Chondrocyte (in vitro differentiated cells): ENCODE measurements at regions not wholly inside any gene's neighbourhood (a gene's known extent, or its start where the extent isn't known, plus 50 kb on each side); places are given as distances from the start of the nearest gene placed in this dataset.
"Not testable (repeated sequence)": the region's sequence is repeated elsewhere in the genome, so short reads cannot be mapped to it uniquely, and the experiment has no call there.

Source experiments
- DNase-seq: peaks from one replicate; pipeline ENCODE4 v3.0.0; 2021; ENCODE audit warnings: mixed read lengths, low spot score
- H3K27ac Mint-ChIP-seq: one replicate; pipeline ENCODE4 v1.8.0; 2021; ENCODE audit warnings: mild to moderate bottlenecking, moderate library complexity, mixed read lengths; ENCODE audit not compliant: unreplicated experiment
- H3K27me3 Mint-ChIP-seq: 2 replicates; pipeline ENCODE4 v1.8.0; 2021; ENCODE audit warnings: low read depth, mixed read lengths
- H3K36me3 Mint-ChIP-seq: 2 replicates; pipeline ENCODE4 v1.8.0; 2021; ENCODE audit warnings: low read depth, mixed read lengths
- H3K4me1 Mint-ChIP-seq: 2 replicates; pipeline ENCODE4 v1.8.0; 2021; ENCODE audit warnings: low read depth, mild to moderate bottlenecking, mixed read lengths
- H3K4me3 Mint-ChIP-seq: one replicate; pipeline ENCODE4 v1.8.0; 2021; ENCODE audit warnings: mild to moderate bottlenecking, moderate library complexity, mixed read lengths; ENCODE audit not compliant: unreplicated experiment
- H3K9me3 Mint-ChIP-seq: 2 replicates; pipeline ENCODE4 v1.8.0; 2021; ENCODE audit warnings: low read depth, mixed read lengths
- CTCF ChIP-seq: fragments of 200-600 bp; sonication (generic); IDR thresholded peaks from 2 replicates; pipeline ENCODE4 v1.5.0; 2021; ENCODE audit warnings: antibody characterized with exemption, mild to moderate bottlenecking, moderate library complexity

- Mint-ChIP-seq H3K27me3 (peaks cover 8% of the 10 kb centered on the region), H3K9me3 (peaks cover 19% of the 10 kb centered on the region), H3K27ac (no peak overlapping the region), H3K4me3 (no peak overlapping the region), H3K36me3 (no peaks in the 10 kb centered on the region), H3K4me1 (no peaks in the 10 kb centered on the region)
- no peak for DNase-seq
- TF ChIP-seq CTCF: no peak
Measured at GRCh38 chr3:166877971-166878370, 502.1 kb downstream of the ZBBX start.

GRCh38 chr3:166864473-166865467 is 515.3 kb downstream of the ZBBX start:
- peaks cover 3% of the 10 kb centered on the region for H3K9me3 Mint-ChIP-seq
- DNase-seq: peak; percentile 82
- H3K27me3 Mint-ChIP-seq: peaks cover 4% of the 10 kb centered on the region
- H3K27ac Mint-ChIP-seq: no peak overlapping the region
- H3K36me3 Mint-ChIP-seq: no peaks in the 10 kb centered on the region
- no peak overlapping the region for H3K4me3 Mint-ChIP-seq
- no peaks in the 10 kb centered on the region for H3K4me1 Mint-ChIP-seq
- TF ChIP-seq CTCF: no peak

GRCh38 chr3:166860217-166860616 is 519.9 kb downstream of the ZBBX start:
- Mint-ChIP-seq H3K4me1 (no peaks in the 10 kb centered on the region), H3K36me3 (no peaks in the 10 kb centered on the region), H3K27ac (no peak overlapping the region), H3K9me3 (no peaks in the 10 kb centered on the region), H3K27me3 (peaks cover 4% of the 10 kb centered on the region), H3K4me3 (no peak overlapping the region)
- no peak for TF ChIP-seq CTCF
- DNase-seq: no peak

- no peak for TF ChIP-seq CTCF
- H3K9me3 Mint-ChIP-seq: peaks cover 11% of the 10 kb centered on the region
Measured at GRCh38 chr3:166844329-166844728, 535.8 kb downstream of the ZBBX start.

GRCh38 chr3:166842784-166843183 is 537.3 kb downstream of the ZBBX start:
- DNase-seq, H3K27me3 Mint-ChIP-seq, H3K4me3 Mint-ChIP-seq, H3K27ac Mint-ChIP-seq, H3K36me3 Mint-ChIP-seq, H3K4me1 Mint-ChIP-seq: not testable (repeated sequence)
- peaks cover 11% of the 10 kb centered on the region for H3K9me3 Mint-ChIP-seq

More at GRCh38 chr3:166844329-166844728, 535.8 kb downstream of the ZBBX start:
- no peak for DNase-seq
- H3K27ac Mint-ChIP-seq: no peak overlapping the region
- H3K27me3 Mint-ChIP-seq: peaks cover 2% of the 10 kb centered on the region
- no peaks in the 10 kb centered on the region for H3K36me3 Mint-ChIP-seq
- no peak overlapping the region for H3K4me3 Mint-ChIP-seq
- no peaks in the 10 kb centered on the region for H3K4me1 Mint-ChIP-seq
